ENCODE measurements at regions not wholly inside any gene's neighbourhood (a gene's known extent, or its start where the extent isn't known, plus 50 kb on each side); places are given as distances from the start of the nearest gene placed in this dataset.

DNA sequence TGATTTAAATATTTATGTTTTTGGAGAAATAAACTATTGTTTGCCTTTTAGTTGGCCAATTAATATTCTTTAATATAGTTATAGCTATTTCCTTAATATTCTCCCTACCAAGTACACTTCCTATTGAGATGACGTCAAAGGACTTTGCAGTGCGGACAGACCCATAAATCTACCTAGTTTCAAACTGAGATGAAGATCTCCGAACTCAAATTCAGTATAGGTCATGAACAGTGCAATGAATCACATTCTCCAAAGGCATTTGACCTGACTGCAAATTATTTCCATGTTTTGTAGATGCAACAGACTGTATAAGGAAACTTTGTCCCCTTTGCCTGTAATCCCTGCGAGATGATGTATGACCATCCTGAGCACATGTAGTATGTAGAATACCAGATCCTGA lies 342.6 kb upstream of the FIGN start:
- H3K4me1 ChIP-seq: peaks cover 10% of the 10 kb centered on the region
- H3K27me3 ChIP-seq: no peaks in the 10 kb centered on the region
- H3K27ac ChIP-seq: no peak overlapping the region
- no peak overlapping the region for H3K4me2 ChIP-seq
- no peak for TF ChIP-seq Cebpa-rat (IDR thresholded peaks at IDR 0.05)
- H3K9me3 ChIP-seq: peaks cover 14% of the 10 kb centered on the region
- H3K9ac ChIP-seq: no peak overlapping the region
- no peak overlapping the region for H3K4me3 ChIP-seq
- no peaks in the 10 kb centered on the region for H4K20me1 ChIP-seq
- H3K36me3 ChIP-seq: no peaks in the 10 kb centered on the region

DNA sequence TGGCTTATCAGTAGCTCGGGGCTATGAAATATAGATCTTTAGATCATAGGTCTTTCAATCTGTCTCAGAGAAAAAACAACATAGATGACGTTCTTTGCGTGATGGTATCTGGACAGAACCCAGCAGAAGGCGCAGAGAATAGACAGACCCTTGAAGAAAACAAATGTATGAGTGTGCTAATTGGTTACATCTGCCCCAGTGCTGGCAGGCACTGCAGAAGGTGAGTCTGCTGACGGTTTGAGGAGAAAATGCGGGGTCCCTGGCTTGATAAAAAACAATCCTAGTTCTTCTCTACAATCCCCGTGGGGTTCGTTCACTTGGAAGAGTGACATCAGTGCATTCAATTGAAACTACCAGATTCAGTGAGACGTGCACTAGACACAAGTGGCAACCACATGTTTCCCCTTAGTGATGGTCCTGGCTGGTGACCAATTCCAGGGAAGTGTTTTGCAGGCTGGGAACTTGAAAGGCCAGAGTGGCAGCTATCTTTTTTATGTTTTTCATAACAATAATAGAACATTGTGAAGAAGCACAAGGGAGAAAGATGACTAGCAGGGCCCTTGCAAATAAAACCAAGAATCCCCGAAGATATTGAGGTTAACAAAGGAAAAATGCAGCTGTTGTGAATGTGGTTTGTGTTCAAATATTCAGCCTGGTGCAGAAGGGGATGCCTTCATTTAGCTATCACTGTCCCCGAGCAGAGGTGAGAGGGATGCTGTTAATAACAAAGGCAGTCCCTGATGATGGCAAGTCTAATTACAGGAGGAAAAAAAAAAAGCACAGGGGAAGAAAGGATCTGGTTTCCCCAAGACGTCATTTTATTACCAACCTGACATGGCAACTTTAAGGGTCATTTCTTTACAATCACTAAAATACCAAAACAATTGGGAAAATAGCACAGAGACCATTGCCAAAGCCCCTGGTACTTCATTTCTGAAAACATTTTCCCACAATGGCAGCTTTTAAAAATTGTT lies 337.6 kb upstream of the FIGN start:
- H4K20me1 ChIP-seq: no peaks in the 10 kb centered on the region
- no peak overlapping the region for H3K9ac ChIP-seq
- H3K27ac ChIP-seq: no peak overlapping the region
- H3K36me3 ChIP-seq: no peaks in the 10 kb centered on the region
- H3K27me3 ChIP-seq: no peaks in the 10 kb centered on the region
- peaks cover 14% of the 10 kb centered on the region for H3K9me3 ChIP-seq
- H3K4me3 ChIP-seq: no peak overlapping the region
- no peak for TF ChIP-seq Cebpa-rat (IDR thresholded peaks at IDR 0.05)
- H3K4me1 ChIP-seq: peaks cover 15% of the 10 kb centered on the region
- H3K4me2 ChIP-seq: peak overlapping the region; percentile 54

DNA sequence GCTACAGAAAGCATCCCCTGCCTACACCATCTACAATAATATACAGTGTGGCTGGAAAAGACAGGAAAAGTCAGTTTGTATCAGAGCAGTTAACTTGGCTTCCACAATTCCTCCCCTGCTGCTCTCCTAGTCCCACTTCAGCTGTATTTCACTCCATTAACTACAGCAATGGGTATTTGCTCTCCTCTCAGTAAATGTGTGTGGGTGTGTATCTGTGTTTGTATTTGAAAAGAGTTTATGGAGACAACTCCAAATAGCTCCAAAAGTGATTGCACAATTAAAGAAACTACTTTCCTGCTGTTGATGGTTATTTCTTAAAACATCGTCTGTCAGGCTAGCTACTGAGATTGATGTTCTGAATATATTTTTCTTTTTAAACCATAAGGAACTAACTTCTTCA lies 333.7 kb upstream of the FIGN start:
- no peaks in the 10 kb centered on the region for H3K36me3 ChIP-seq
- H3K4me2 ChIP-seq: no peak overlapping the region
- H3K27ac ChIP-seq: no peak overlapping the region
- H3K27me3 ChIP-seq: no peaks in the 10 kb centered on the region
- H3K9ac ChIP-seq: no peak overlapping the region
- no peak overlapping the region for H3K4me3 ChIP-seq
- no peaks in the 10 kb centered on the region for H3K9me3 ChIP-seq
- peaks cover 15% of the 10 kb centered on the region for H3K4me1 ChIP-seq
- H4K20me1 ChIP-seq: no peaks in the 10 kb centered on the region
- TF ChIP-seq Cebpa-rat (IDR thresholded peaks at IDR 0.05): no peak

DNA sequence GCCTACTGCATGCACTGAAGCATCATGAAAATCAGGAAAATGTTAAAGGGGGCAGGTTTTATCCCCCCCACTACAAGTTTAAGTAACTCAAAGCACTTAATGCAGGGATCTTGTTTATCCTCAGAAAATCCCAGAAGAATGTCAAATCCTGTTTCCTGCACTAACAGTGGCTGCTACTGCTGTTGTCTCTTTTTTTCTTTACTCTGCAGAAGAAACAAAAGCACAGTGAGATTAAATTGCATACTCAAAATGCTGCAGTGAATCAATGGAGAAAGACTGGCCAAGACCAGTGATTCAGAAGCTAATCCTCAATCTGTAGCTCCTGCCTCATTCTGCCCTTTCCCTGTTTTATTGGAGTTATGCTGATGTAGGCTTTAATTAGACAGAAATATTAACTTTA lies 332.3 kb upstream of the FIGN start:
- Histone ChIP-seq H3K4me3 (no peak overlapping the region), H3K4me1 (peaks cover 5% of the 10 kb centered on the region), H3K9me3 (no peaks in the 10 kb centered on the region), H3K27me3 (no peaks in the 10 kb centered on the region), H3K36me3 (no peaks in the 10 kb centered on the region), H3K9ac (no peak overlapping the region), H4K20me1 (no peaks in the 10 kb centered on the region), H3K27ac (no peak overlapping the region), H3K4me2 (no peak overlapping the region)
- TF ChIP-seq Cebpa-rat (IDR thresholded peaks at IDR 0.05): no peak

DNA sequence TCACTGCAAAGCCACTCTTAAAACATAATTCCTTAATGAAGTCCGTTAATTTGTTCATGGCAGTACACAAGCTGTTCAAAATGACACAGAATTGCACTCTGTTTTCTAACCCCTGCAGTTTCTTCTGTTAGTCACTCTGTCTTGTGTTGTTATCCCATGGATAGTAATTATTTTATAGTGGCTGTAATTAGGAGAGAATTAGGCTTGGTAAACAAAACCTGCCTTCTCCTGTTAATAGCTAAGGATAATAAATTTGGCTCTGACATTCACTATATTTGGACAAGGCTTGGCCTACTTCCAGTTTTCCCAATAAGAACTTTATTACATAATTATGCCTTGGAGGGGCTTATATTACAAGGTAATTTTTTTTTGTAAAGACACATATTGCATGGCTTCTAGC lies 330.3 kb upstream of the FIGN start:
- H3K27ac ChIP-seq: no peak overlapping the region
- no peak for TF ChIP-seq Cebpa-rat (IDR thresholded peaks at IDR 0.05)
- no peaks in the 10 kb centered on the region for H4K20me1 ChIP-seq
- H3K4me3 ChIP-seq: no peak overlapping the region
- H3K27me3 ChIP-seq: no peaks in the 10 kb centered on the region
- no peak overlapping the region for H3K9ac ChIP-seq
- H3K36me3 ChIP-seq: no peaks in the 10 kb centered on the region
- no peaks in the 10 kb centered on the region; the same call in 1 of the 2 replicates for H3K4me1 ChIP-seq
- no peak overlapping the region for H3K4me2 ChIP-seq
- H3K9me3 ChIP-seq: no peaks in the 10 kb centered on the region

DNA sequence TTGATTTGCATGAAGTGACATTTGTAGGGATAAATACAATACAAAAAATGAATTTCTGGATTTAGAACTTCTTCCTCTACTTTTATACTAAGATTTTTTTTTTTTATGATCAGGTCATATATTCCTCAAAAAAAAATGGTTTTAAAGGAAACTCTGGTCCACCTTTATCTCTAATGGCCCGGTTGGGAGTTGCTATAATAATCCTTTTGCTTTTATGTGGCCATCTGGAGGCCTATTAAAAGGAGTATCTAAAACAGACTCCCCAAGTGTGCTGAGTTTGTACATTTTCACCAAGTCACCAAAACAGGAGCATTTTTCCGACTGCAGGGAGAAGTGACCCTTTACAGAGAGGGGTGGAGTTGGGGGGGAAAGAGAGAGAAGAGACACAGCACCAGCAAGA lies 329.2 kb upstream of the FIGN start:
- Histone ChIP-seq H3K9ac (no peak overlapping the region), H4K20me1 (no peaks in the 10 kb centered on the region), H3K27me3 (no peaks in the 10 kb centered on the region), H3K4me3 (no peak overlapping the region), H3K4me2 (no peak overlapping the region), H3K27ac (no peak overlapping the region), H3K9me3 (no peaks in the 10 kb centered on the region), H3K4me1 (no peaks in the 10 kb centered on the region; the same call in 1 of the 2 replicates), H3K36me3 (no peaks in the 10 kb centered on the region)
- TF ChIP-seq Cebpa-rat (IDR thresholded peaks at IDR 0.05): no peak

DNA sequence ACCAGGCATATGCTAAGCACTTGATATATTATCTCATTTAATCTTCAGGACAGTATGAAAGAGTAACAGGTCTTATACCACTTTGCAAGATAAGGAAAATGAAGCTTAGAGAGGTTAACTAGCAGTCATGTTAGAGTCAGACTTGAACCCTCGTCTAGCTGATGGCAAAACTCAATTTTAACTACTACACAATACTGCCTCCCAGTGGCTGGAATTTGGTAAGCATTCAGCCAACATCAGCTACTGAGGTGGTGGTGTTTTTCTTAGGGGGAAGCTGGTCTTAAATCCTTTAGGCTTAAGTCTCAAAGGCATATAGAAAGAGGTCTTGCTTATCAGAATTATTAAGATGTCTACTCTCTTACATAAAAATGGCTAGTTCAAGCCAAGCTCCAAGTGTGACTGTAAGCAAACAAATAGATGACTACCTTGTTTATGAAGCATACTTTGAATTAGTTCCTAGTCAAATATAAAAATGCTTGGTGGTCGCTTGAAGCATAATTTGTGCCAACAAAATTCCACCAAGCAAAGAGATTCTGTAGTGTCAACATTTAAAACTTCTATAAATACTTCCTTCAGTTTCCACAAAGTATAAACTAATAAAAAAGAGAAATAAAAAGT lies 325.4 kb upstream of the FIGN start:
- Histone ChIP-seq H3K4me2 (no peak overlapping the region), H4K20me1 (no peaks in the 10 kb centered on the region), H3K4me3 (no peak overlapping the region), H3K27ac (no peak overlapping the region), H3K36me3 (no peaks in the 10 kb centered on the region), H3K4me1 (no peaks in the 10 kb centered on the region), H3K9me3 (no peaks in the 10 kb centered on the region), H3K27me3 (no peaks in the 10 kb centered on the region), H3K9ac (no peak overlapping the region)
- no peak for TF ChIP-seq Cebpa-rat (IDR thresholded peaks at IDR 0.05)

DNA sequence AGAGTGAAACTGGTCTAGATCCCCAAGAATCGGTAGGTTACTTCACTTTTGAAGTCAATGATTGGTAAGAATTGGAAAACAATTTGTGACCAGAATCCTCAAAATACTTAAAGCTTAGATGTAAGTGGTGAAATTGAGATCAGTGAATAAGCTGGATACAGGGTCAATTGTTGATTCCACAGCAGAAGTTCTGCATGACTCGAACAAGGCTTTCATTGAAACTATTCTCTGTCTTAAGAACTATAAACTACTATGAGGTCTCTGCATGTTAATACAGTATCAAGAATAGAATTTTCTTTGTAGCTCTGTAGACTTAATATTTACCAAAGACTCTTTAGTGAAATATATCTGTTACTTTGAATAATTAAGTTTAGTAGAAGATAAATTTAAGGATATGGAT lies 324.2 kb upstream of the FIGN start:
- H3K4me3 ChIP-seq: no peak overlapping the region
- no peak overlapping the region for H3K27ac ChIP-seq
- no peaks in the 10 kb centered on the region for H3K4me1 ChIP-seq
- no peaks in the 10 kb centered on the region for H3K9me3 ChIP-seq
- no peak overlapping the region for H3K4me2 ChIP-seq
- H4K20me1 ChIP-seq: no peaks in the 10 kb centered on the region
- H3K27me3 ChIP-seq: no peaks in the 10 kb centered on the region
- H3K9ac ChIP-seq: no peak overlapping the region
- no peaks in the 10 kb centered on the region for H3K36me3 ChIP-seq
- TF ChIP-seq Cebpa-rat (IDR thresholded peaks at IDR 0.05): no peak

DNA sequence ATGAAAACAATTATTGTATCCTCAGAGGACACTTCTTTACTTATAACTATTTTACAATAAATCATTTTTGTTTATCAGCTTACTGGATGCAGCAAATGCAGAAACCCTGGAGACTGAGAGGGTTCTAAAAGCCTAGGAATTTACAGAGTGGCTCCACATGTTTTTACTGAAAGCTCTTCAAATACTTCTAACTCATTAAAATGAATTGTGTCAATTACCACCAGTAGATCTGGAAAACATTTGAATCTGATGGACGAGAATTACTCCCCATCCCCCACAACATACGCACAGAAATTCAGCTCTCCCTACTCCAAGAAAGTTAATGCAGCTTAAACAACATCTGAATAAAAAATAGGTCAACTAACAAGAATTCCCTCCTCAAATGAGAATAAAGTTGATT lies 319.8 kb upstream of the FIGN start:
- no peak overlapping the region for H3K9ac ChIP-seq
- no peaks in the 10 kb centered on the region for H3K27me3 ChIP-seq
- no peaks in the 10 kb centered on the region for H4K20me1 ChIP-seq
- no peaks in the 10 kb centered on the region for H3K4me1 ChIP-seq
- no peaks in the 10 kb centered on the region for H3K9me3 ChIP-seq
- no peaks in the 10 kb centered on the region for H3K36me3 ChIP-seq
- H3K4me2 ChIP-seq: no peak overlapping the region
- no peak for TF ChIP-seq Cebpa-rat (IDR thresholded peaks at IDR 0.05)
- no peak overlapping the region for H3K4me3 ChIP-seq
- H3K27ac ChIP-seq: no peak overlapping the region

DNA sequence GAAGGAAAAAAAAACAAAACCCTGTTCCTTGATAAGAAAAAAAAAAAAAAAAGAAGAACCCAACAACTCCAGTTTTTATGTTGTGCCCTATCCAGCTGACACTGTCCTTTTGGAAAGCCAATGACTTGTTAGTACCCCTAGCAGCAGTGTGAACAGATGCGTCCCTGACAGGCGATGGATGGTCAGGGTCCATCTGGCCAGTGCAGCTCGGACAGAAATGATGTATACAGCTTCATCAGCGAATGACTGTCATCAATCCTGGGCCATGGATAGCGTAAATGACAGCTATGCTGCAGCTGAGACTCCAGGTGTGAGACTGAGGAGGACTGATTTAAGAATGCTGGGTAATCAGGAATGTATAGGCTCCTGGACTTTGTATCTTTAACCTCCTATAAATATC lies 318.8 kb upstream of the FIGN start:
- Histone ChIP-seq H3K4me1 (no peaks in the 10 kb centered on the region), H3K27me3 (no peaks in the 10 kb centered on the region), H3K4me3 (no peak overlapping the region), H4K20me1 (no peaks in the 10 kb centered on the region), H3K27ac (no peak overlapping the region), H3K36me3 (no peaks in the 10 kb centered on the region), H3K9ac (no peak overlapping the region), H3K9me3 (no peaks in the 10 kb centered on the region), H3K4me2 (no peak overlapping the region)
- no peak for TF ChIP-seq Cebpa-rat (IDR thresholded peaks at IDR 0.05)
